H9 (cell line): ENCODE measurements at regions not wholly inside any gene's neighbourhood (a gene's known extent, or its start where the extent isn't known, plus 50 kb on each side); places are given as distances from the start of the nearest gene placed in this dataset.

Experiments
- DNase-seq: peaks from one replicate; pipeline ENCODE4 v3.0.0-alpha.2; 2017
- H2AFZ ChIP-seq: one replicate; pipeline ENCODE4 v1.6.1; 2013; ENCODE audit warnings: mild to moderate bottlenecking, low read length, control low read depth, moderate library complexity
- H2AK5ac ChIP-seq: 2 replicates; pipeline ENCODE4 v1.6.1; 2013; ENCODE audit warnings: low read length, control low read depth, mixed read lengths; ENCODE audit not compliant: insufficient read length
- H2BK120ac ChIP-seq: one replicate; pipeline ENCODE4 v1.6.1; 2013; ENCODE audit warnings: low read depth, mild to moderate bottlenecking, low read length, control low read depth, inconsistent platforms; ENCODE audit not compliant: poor library complexity, severe bottlenecking
- H2BK12ac ChIP-seq: 2 replicates; pipeline ENCODE4 v1.6.1; 2013; ENCODE audit warnings: low read length, control low read depth, mixed read lengths, low read depth; ENCODE audit not compliant: insufficient read length
- H2BK15ac ChIP-seq: 2 replicates; pipeline ENCODE4 v1.6.1; 2013; ENCODE audit warnings: low read depth, low read length, control low read depth
- H2BK20ac ChIP-seq: one replicate; pipeline ENCODE4 v1.6.1; 2013; ENCODE audit warnings: low read depth, mild to moderate bottlenecking, low read length, control low read depth, inconsistent platforms; ENCODE audit not compliant: poor library complexity, severe bottlenecking
- H2BK5ac ChIP-seq: 2 replicates; pipeline ENCODE4 v1.6.1; 2013; ENCODE audit warnings: low read length, control low read depth, mixed read lengths; ENCODE audit not compliant: insufficient read length
- H3K14ac ChIP-seq: 2 replicates; pipeline ENCODE4 v1.6.1; 2013; ENCODE audit warnings: low read length, control low read depth; ENCODE audit not compliant: insufficient read depth
- H3K18ac ChIP-seq: 2 replicates; pipeline ENCODE4 v1.6.1; 2013; ENCODE audit warnings: low read depth, mild to moderate bottlenecking, mixed read lengths, low read length, control low read depth; ENCODE audit not compliant: insufficient read length
- H3K23ac ChIP-seq: 2 replicates; pipeline ENCODE4 v1.6.1; 2013; ENCODE audit warnings: low read length, control low read depth, mixed read lengths, low read depth; ENCODE audit not compliant: insufficient read length
- H3K23me2 ChIP-seq: 2 replicates; pipeline ENCODE4 v1.6.1; 2013; ENCODE audit warnings: low read depth, mild to moderate bottlenecking, mixed read lengths, low read length, control low read depth; ENCODE audit not compliant: insufficient read length, poor library complexity, severe bottlenecking
- H3K27ac ChIP-seq: 2 replicates; pipeline ENCODE4 v1.5.1; 2013; ENCODE audit warnings: low read length, control low read depth, mixed read lengths, low read depth; ENCODE audit not compliant: insufficient read length
- H3K27me3 ChIP-seq: 2 replicates; pipeline ENCODE4 v1.6.1; 2013; ENCODE audit warnings: low read length, control low read depth, inconsistent platforms; ENCODE audit not compliant: insufficient read depth
- H3K4ac ChIP-seq: 2 replicates; pipeline ENCODE4 v1.6.1; 2013; ENCODE audit warnings: low read depth, mild to moderate bottlenecking, control low read depth, inconsistent platforms, low read length, moderate library complexity
- H3K4me1 ChIP-seq: 2 replicates; pipeline ENCODE4 v1.6.1; 2013; ENCODE audit warnings: low read length, control low read depth, inconsistent platforms; ENCODE audit not compliant: insufficient read depth
- H3K4me2 ChIP-seq: 2 replicates; pipeline ENCODE4 v1.6.1; 2013; ENCODE audit warnings: low read length, control low read depth, mixed read lengths; ENCODE audit not compliant: insufficient read length, insufficient read depth
- H3K56ac ChIP-seq: 2 replicates; pipeline ENCODE4 v1.6.1; 2013; ENCODE audit warnings: low read depth, mild to moderate bottlenecking, mixed read lengths, low read length, control low read depth; ENCODE audit not compliant: insufficient read length
- H3K79me1 ChIP-seq: 2 replicates; pipeline ENCODE4 v1.6.1; 2013; ENCODE audit warnings: low read depth, mild to moderate bottlenecking, moderate library complexity, low read length, control low read depth, inconsistent platforms; ENCODE audit not compliant: insufficient read depth, poor library complexity, severe bottlenecking
- H3K79me2 ChIP-seq: 2 replicates; pipeline ENCODE4 v1.6.1; 2013; ENCODE audit warnings: low read length, control low read depth, inconsistent platforms; ENCODE audit not compliant: insufficient read depth
- H3K9ac ChIP-seq: 2 replicates; pipeline ENCODE4 v1.6.1; 2013; ENCODE audit warnings: low read length, control low read depth, mixed read lengths; ENCODE audit not compliant: insufficient read length; ENCODE audit errors: extremely low read depth
- H3K9me3 ChIP-seq: one replicate; pipeline ENCODE4 v1.6.1; 2013; ENCODE audit warnings: low read depth, low read length, inconsistent platforms; ENCODE audit not compliant: control insufficient read depth
- H3T11ph ChIP-seq: one replicate; pipeline ENCODE4 v1.6.1; 2013; ENCODE audit warnings: mild to moderate bottlenecking, low read length, control low read depth, inconsistent platforms
- H4K20me1 ChIP-seq: one replicate; pipeline ENCODE4 v1.6.1; 2013; ENCODE audit not compliant: control insufficient read depth, insufficient read length, insufficient read depth
- H4K5ac ChIP-seq: 2 replicates; pipeline ENCODE4 v1.6.1; 2013; ENCODE audit warnings: low read depth, mild to moderate bottlenecking, mixed read lengths, low read length, control low read depth; ENCODE audit not compliant: insufficient read length
- H4K8ac ChIP-seq: replicated peaks from 2 replicates; pipeline ENCODE4 v1.6.1; 2013; ENCODE audit warnings: low read length, control low read depth, mixed read lengths, low read depth; ENCODE audit not compliant: insufficient read length
- H4K91ac ChIP-seq: 2 replicates; pipeline ENCODE4 v1.6.1; 2013; ENCODE audit warnings: low read depth, mild to moderate bottlenecking, moderate library complexity, mixed read lengths, low read length, control low read depth; ENCODE audit not compliant: insufficient read length
- H3K27ac Mint-ChIP-seq, 3 experiments: 2 replicates in 2 of 3; 3 replicates in 1 of 3; pipeline ENCODE4 v1.8.0; 2020 to 2021; ENCODE audit warnings: mixed read lengths in 3 of 3, mild to moderate bottlenecking in 1 of 3, moderate library complexity in 1 of 3
- H3K27me3 Mint-ChIP-seq: 2 replicates; pipeline ENCODE4 v1.8.0; 2021; ENCODE audit warnings: low read depth, mild to moderate bottlenecking, moderate library complexity, mixed read lengths
- H3K36me3 Mint-ChIP-seq, 3 experiments: 2 replicates in 2 of 3; 3 replicates in 1 of 3; pipeline ENCODE4 v1.8.0; 2020 to 2021; ENCODE audit warnings: low read depth in 3 of 3, mixed read lengths in 3 of 3; ENCODE audit not compliant: insufficient read depth in 1 of 3
- H3K4me1 Mint-ChIP-seq, 2 experiments: 2 replicates each; pipeline ENCODE4 v1.8.0; 2020; ENCODE audit warnings: mixed read lengths in 2 of 2
- H3K4me3 Mint-ChIP-seq, 2 experiments: 2 replicates in 1 of 2; 3 replicates in 1 of 2; pipeline ENCODE4 v1.8.0; 2020 to 2021; ENCODE audit warnings: mild to moderate bottlenecking in 2 of 2, mixed read lengths in 2 of 2, moderate library complexity in 1 of 2
- H3K9me3 Mint-ChIP-seq, 2 experiments: 2 replicates in 1 of 2; 3 replicates in 1 of 2; pipeline ENCODE4 v1.8.0; 2020; ENCODE audit warnings: mild to moderate bottlenecking in 2 of 2, mixed read lengths in 2 of 2, moderate library complexity in 1 of 2
- WGBS: extraction: QIAGEN DNeasy Blood & Tissue Kit; methylation state at CpG from one replicate; pipeline ENCODE4 v1.1.7; 2013; ENCODE audit warnings: missing lambda C conversion rate, low lambda C conversion rate, mixed read lengths; ENCODE audit not compliant: insufficient read length; ENCODE audit errors: extremely low coverage; 5-methylcytosine and 5-hydroxymethylcytosine counted together
- TF ChIP-seq, protein P1 (sequence below): fragments of 200-600 bp; sonication (generic); conservative IDR thresholded peaks from 3 replicates; pipeline ENCODE4 v1.8.0; 2021; ENCODE audit warnings: antibody characterized with exemption, mild to moderate bottlenecking

- Mint-ChIP-seq H3K4me1 (peaks cover 2% of the 10 kb centered on the region in 2 experiments; a peak in 3 of 4 replicates), H3K9me3 (no peaks in the 10 kb centered on the region; a peak in 1 of 5 replicates), H3K27ac (no peak overlapping the region), H3K4me3 (no peak overlapping the region), H3K27me3 (no peaks in the 10 kb centered on the region; the same call in 1 of the 2 replicates), H3K36me3 (no peaks in the 10 kb centered on the region)
- no CpG with 5 or more reads among the region's 6 CpGs for WGBS
- Histone ChIP-seq H3K18ac (no peak overlapping the region), H2BK20ac (no peak overlapping the region), H2BK120ac (no peak overlapping the region), H2AK5ac (no peak overlapping the region), H3K23me2 (no peaks in the 10 kb centered on the region), H3K9me3 (no peaks in the 10 kb centered on the region), H3K4me2 (no peak overlapping the region), H4K20me1 (no peaks in the 10 kb centered on the region), H4K8ac (no peak overlapping the region), H2BK15ac (no peak overlapping the region), H3K9ac (no peak overlapping the region), H3K79me1 (no peaks in the 10 kb centered on the region), H3K4me1 (no peaks in the 10 kb centered on the region), H4K5ac (no peak overlapping the region), H4K91ac (no peak overlapping the region), H3K27ac (no peak overlapping the region), H3T11ph (no peak overlapping the region), H3K14ac (no peak overlapping the region), H3K79me2 (no peaks in the 10 kb centered on the region), H3K56ac (no peak overlapping the region), H3K23ac (no peak overlapping the region), H2AFZ (no peak overlapping the region), H2BK12ac (no peak overlapping the region), H2BK5ac (no peak overlapping the region), H3K4ac (no peak overlapping the region), H3K27me3 (no peaks in the 10 kb centered on the region)
- DNase-seq: no peak
- TF ChIP-seq, protein P1, sequence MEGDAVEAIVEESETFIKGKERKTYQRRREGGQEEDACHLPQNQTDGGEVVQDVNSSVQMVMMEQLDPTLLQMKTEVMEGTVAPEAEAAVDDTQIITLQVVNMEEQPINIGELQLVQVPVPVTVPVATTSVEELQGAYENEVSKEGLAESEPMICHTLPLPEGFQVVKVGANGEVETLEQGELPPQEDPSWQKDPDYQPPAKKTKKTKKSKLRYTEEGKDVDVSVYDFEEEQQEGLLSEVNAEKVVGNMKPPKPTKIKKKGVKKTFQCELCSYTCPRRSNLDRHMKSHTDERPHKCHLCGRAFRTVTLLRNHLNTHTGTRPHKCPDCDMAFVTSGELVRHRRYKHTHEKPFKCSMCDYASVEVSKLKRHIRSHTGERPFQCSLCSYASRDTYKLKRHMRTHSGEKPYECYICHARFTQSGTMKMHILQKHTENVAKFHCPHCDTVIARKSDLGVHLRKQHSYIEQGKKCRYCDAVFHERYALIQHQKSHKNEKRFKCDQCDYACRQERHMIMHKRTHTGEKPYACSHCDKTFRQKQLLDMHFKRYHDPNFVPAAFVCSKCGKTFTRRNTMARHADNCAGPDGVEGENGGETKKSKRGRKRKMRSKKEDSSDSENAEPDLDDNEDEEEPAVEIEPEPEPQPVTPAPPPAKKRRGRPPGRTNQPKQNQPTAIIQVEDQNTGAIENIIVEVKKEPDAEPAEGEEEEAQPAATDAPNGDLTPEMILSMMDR: no peak
Measured at GRCh38 chr14:97791072-97791471, 993.9 kb downstream of the VRK1 start.
